GM19328 (cell line): ENCODE measurements at regions not wholly inside any gene's neighbourhood (a gene's known extent, or its start where the extent isn't known, plus 50 kb on each side); places are given as distances from the start of the nearest gene placed in this dataset.
"Not testable (repeated sequence)": the region's sequence is repeated elsewhere in the genome, so short reads cannot be mapped to it uniquely, and the experiment has no call there.

Source experiments
- ATAC-seq: cut with Tn5 transposase; IDR thresholded peaks from one replicate; pipeline ENCODE4 v1.9.1; 2021; ENCODE audit warnings: mild to moderate bottlenecking, moderate library complexity; ENCODE audit not compliant: unreplicated experiment

DNA sequence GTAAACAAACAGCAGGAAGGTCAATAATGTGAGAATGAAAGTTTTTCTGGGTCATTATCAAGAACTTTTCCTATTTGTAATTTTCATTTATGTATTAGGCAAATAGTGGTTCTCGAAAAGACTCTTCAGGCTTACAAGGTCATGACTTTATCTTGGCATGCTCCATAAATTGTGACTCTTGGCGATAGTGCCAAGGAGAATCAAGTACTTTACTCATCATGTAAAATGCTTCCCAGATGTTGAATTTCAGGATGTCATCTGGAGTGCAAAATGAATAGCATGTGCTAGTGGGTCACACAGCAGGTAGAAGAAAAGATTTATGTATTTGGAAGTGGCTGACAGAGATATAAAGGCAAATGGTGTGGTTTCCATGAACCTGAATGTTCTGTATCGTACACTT, 1492.7 kb upstream of the PCDH20 start:
- no peak for ATAC-seq

DNA sequence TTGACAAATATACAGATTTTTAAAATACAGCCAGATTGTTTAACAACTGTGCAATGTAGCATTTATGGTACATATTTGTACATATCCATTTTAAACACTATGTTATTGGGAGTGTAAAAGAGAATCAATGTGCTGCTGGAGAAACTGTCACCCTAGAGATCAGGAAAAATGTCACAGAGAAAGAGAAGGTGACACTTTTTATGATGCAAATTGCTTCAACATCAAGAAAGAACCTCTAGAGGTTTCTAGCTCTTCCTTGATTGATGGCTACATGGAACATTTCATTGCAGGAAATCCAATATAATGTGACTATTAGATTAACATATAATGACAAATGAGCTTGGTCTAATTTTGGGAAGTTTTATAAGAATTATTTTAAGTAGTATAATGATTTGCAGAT, 1491.2 kb upstream of the PCDH20 start:
- ATAC-seq, result no peak

DNA sequence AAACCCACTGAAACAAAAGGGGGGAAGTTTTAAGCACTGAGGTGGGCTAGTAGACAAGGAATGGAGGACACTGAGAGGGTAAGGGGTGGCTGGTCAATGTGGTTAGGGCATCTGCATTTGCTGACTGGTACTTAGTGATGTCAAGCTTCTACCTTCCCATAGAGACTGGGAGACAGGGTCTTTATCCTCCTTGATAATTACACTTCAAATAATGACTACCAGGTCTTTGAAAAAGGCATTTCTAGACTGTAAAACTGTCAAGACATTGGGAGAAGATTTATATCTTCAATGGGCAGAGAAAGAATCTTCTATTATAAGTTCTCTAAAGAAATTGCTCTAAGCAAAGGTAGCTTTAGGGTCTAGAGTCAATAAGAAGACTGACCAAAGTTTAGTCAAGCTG, 1490.8 kb upstream of the PCDH20 start:
- ATAC-seq, result no peak

- no peak for ATAC-seq
These were observed 1471.4 kb upstream of the PCDH20 start for GRCh38 chr13:62887046-62887445.

DNA sequence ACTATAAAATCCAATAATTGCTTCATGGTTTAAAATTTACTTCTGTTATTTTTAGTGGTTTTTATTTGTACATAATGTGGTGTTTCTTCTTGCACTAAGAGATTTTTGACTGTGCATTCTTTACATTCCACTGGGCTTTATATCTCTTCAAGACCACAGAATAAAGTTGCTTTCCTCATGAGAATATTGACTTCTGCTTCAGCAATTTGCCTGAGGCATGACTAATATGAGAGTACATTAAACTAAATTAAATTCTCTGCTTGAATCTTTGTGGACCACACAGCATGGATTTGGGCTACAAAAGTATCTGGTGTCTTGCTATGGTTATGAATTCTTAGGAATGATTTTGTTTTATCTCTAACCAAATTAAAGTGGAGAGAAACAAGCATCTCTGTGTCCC, 1463.4 kb upstream of the PCDH20 start:
- ATAC-seq, result no peak

- ATAC-seq, result no peak
These were observed 1459.5 kb upstream of the PCDH20 start for GRCh38 chr13:62875118-62875640.

- ATAC-seq, result no peak
These were observed 1434.7 kb upstream of the PCDH20 start for GRCh38 chr13:62850331-62850730.

GRCh38 chr13:62847520-62847919, 1431.9 kb upstream of the PCDH20 start:
- ATAC-seq, result no peak

DNA sequence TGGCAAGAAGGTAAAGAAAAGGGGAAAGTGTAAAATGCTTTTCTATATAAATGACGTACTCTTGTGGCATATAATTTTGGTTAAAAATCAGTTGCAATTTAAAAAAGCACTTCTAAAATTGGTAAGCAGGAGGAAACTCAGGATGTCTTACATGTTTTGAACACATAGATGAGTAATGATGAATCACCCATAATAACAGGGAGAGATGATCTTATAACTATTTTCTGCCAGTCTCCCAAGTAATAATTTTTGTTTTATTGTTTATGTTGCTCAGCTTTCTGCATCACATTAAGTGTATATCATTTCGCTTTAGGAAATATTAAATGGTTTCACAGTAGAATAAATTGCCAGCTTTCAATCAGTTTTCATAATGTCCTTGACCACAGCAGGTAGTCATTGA, 1430.7 kb upstream of the PCDH20 start:
- ATAC-seq, result no peak

DNA sequence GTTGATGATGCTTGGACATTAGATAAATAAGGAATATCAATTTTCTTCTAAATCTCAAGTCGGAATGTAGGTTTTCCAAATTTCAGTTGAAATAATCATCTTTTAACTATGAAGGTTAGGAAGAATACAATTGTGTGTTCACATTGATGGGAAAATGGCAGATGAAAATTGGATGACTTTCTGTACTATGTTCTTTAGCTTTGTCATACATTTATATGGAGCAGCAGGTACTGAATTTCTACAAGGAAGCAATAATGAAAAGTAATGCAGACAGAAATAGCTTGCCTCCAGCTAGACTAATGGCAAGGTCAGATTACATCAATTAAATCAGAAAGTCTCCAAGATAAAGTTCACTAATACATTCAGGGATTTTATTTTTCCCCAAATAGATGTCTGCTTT, 1423.7 kb upstream of the PCDH20 start:
- ATAC-seq, result no peak

DNA sequence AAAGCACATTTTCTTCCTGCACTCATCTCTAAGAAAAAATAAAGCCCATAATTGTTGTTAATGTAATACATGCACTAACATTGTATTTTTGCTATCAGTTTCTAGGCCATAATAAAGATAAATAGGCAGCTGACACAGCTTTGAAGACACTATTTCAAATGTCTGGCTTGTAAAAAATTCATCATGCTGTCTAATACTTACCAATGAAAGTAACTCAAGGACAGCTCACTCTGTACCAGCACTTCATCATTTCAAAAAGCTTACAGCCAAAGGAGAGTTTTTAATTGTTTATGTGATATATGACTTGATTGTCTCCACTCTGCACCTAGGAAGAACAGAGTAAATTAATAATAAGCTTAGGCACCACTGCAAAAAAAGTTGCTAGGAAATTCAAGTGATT, 1423.3 kb upstream of the PCDH20 start:
- ATAC-seq, result no peak

DNA sequence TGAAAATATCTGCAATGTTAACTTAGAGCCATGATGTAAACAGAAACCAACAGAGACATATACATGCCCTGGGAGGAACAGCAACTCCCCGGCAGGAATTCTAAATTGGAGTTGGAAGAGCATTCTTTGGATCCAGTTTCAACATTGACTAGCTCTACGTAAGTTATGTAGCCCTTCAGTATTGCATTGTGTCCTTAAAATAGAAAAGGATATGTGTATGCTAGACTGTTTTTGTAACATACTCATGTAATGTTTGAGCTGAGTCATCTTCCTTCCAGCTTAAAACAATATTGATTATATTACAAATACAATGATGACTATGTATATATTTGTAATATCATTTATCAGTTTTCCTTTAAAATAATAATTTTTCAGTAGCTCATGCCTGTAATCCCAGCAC, 1422.2 kb upstream of the PCDH20 start:
- no peak for ATAC-seq

GRCh38 chr13:62829486-62829885, 1413.8 kb upstream of the PCDH20 start:
- ATAC-seq, result no peak

DNA sequence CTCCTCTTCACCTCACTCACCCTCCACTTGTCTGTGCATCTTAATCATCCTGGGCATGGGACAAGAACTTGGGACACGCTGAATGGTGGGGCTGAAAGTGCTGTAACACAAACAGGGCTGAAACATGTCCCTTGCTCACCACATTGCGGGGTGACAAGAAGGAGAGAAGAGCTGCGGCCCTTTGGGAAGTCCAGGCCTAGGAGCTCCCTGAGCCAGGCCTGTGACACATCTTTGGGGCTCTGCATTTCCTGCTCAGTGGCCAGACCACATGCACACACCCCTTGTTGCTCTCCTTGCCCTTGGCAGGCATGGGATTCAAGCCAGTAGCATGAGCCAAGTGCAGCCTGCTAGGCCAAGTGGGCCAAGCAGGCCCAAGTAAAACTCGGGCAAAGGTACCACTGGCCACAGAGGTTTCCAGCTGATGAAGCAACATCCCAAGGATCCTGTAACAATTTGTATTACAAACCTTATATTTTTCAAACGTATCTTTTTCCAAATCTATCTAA, 1384.3 kb upstream of the PCDH20 start:
- ATAC-seq, result no peak

DNA sequence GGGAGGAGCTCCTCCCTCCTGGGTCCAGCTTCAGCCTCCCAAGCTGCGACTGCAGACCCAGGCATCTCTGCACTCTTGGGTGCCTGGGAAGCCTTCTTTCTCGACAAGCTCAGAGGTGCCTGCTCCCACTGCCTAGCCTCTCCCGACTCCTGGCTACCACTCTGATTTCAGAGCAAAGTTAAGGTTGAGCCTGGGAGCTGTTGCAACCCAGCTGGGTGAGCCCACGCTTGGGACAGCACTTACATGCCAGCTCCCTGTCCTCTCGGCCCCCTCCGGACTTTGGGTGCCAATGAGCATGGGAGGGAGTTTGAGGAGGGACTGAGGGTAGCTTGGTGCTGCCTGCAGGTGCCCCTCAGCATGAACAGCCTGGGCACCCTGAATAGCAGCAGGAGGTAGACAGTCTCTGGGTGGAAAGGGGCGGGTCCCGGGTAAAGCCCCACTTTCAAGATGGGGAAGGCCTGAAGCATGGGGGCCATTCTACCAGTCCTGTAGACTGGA, 1383.4 kb upstream of the PCDH20 start:
- no peak for ATAC-seq

GRCh38 chr13:62793850-62794249, 1378.2 kb upstream of the PCDH20 start:
- ATAC-seq, result no peak

DNA sequence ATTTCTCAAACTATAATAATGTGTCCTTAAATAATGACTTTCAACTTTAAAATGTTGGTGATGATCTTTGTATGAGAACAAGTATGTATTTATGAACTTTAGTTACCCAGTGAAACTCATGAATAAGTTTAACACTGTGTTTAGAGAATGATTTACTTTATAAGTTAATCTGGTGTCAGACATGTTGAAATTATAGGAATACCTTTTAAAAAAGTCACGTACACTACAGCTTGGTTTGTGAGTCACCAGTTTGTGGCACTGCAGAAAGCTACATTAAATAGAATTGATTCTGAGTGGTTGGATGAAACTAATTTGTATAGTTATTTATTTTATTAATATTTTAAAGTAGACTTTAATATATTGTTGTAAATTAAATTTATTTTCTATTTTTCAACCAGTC, 1366.2 kb upstream of the PCDH20 start:
- ATAC-seq, result no peak

- ATAC-seq, result no peak
These were observed 1363.5 kb upstream of the PCDH20 start for GRCh38 chr13:62779161-62779560.

DNA sequence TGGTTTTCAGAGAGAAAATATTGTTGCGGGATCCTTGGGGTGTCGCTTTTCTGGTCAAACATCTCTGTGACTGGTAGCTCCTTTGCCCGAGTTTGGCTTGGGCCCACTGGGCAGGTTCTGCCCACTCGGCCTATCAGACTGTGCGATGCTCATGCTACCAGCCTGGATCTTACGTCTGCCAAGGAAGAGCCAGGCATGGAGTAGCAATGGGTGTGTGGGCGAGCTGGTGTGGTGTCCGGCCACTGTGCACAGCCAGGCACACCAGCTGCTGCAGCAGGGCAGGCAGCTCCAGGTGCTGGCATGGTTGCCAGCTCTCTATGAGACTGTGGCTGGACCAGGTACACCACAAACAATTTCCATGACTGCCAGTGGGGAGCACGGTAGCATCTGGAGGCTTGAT, 1351.8 kb upstream of the PCDH20 start:
- no peak for ATAC-seq

GRCh38 chr13:62760724-62761123, 1345.1 kb upstream of the PCDH20 start:
- no peak for ATAC-seq

GRCh38 chr13:62747629-62748028, 1332.0 kb upstream of the PCDH20 start:
- ATAC-seq, result no peak

DNA sequence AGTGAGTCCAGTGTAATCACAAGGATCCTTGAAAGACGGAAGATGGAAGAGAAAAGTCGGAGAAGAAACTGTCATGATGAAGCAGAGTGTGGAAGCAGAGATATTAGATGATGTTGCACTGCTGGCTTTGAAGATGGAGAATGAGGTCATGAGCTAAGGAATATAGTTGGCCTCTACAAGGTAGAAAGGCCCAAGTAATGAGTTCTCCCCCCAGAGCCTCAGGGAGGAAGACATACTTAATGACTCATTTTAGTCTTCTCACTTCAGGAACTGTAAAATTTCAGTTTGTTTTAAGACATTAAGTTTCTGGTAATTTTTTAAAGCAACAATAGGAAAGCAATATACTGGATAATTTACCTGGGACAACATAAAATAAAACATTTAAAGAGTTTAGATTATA, 1331.5 kb upstream of the PCDH20 start:
- ATAC-seq, result no peak

DNA sequence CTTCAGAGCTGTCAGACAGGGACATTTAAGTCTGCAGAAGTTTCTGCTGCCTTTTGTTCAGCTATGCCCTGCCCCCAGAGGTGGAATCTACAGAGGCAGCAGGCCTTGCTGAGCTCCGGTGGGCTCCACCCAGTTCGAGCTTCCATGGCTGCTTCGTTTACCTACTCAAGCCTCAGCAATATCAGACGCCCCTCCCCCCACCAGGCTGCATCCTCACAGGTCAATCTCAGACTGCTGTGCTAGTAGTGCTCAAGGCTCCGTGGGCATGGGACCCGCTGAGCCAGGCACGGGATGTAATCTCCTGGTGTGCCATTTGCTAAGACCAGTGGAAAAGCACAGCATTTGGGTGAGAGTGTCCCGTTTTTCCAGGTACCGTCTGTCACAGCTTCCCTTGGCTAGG, 1314.1 kb upstream of the PCDH20 start:
- not testable (repeated sequence) for ATAC-seq
